Large intestine (tissue), 3 donors: ENCODE measurements at regions not wholly inside any gene's neighbourhood (a gene's known extent, or its start where the extent isn't known, plus 50 kb on each side); places are given as distances from the start of the nearest gene placed in this dataset.

Experiments used
- DNase-seq, 2 donors: peaks; one replicate each; pipeline versions ENCODE4 v3.0.0 to v3.0.0-alpha.2; 2013
- H3K27ac ChIP-seq: one replicate; pipeline ENCODE4 v1.5.1; 2013; ENCODE audit warnings: low read length
- H3K27me3 ChIP-seq: 2 replicates; pipeline ENCODE4 v1.6.1; 2013; ENCODE audit warnings: low read length; ENCODE audit not compliant: control insufficient read depth, insufficient read depth
- H3K36me3 ChIP-seq: 2 replicates; pipeline ENCODE4 v1.6.1; 2013; ENCODE audit warnings: low read length; ENCODE audit not compliant: control insufficient read depth, insufficient read depth
- H3K4me1 ChIP-seq: one replicate; pipeline ENCODE4 v1.6.1; 2013; ENCODE audit warnings: low read length; ENCODE audit not compliant: control insufficient read depth, insufficient read depth
- H3K4me3 ChIP-seq: one replicate; pipeline ENCODE4 v1.5.1; 2013; ENCODE audit warnings: low read length
- H3K9me3 ChIP-seq: one replicate; pipeline ENCODE4 v1.6.1; 2013; ENCODE audit warnings: mild to moderate bottlenecking, low read depth, low read length, moderate library complexity; ENCODE audit not compliant: control insufficient read depth
- WGBS: methylation state at CpG from one replicate; pipeline ENCODE4 v1.1.5; 2013; ENCODE audit warnings: low lambda C conversion rate; ENCODE audit not compliant: insufficient coverage; 5-methylcytosine and 5-hydroxymethylcytosine counted together

DNA sequence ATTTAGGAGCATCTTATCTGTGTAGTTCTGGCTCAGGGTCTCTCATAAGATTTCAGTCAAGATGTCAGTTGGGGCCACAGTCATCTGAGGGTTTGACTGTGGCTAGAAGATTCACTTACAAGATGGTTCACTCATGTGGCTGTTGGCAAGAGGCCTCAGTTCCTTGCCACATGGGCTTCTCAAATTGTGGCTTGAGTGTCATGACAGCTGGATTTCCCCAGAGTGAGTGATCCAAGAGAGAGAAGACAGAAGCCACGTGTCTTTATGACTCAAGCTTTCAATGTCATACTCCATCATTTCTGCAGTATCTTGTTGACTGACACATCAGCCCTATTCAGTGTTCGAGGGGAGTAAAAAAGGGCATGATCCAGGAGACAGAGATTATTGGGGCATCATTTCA, 131.3 kb upstream of the AP1S2 start:
- H3K4me3 ChIP-seq, result no peak overlapping the region
- H3K27ac ChIP-seq, result no peak overlapping the region
- DNase-seq, result no peak
- no peaks in the 10 kb centered on the region for H3K9me3 ChIP-seq
- H3K36me3 ChIP-seq, result no peaks in the 10 kb centered on the region
- H3K4me1 ChIP-seq, result no peaks in the 10 kb centered on the region
- no CpG with 5 or more reads among the region's 2 CpGs for WGBS
- no peaks in the 10 kb centered on the region for H3K27me3 ChIP-seq

DNA sequence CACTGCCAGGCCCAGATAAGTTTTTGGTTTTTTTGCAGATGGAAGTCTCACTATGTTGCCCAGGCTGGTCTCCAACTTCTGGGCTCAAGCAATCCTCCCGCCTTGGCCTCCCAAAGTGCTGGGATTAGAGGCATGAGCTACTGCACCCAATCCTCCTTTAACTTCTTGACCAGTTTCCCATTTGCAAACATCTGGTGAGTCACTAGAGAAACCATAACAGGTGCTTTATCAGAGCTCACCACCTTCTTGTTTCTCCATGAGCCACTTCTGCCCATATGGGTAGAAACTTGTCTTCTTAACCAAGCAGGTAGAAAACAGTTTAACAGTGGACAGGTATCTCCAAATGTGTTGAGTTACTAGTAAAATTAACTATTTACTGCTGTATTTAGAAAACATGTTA, 128.4 kb upstream of the AP1S2 start:
- Histone ChIP-seq H3K36me3 (no peaks in the 10 kb centered on the region), H3K27ac (no peak overlapping the region), H3K4me1 (no peaks in the 10 kb centered on the region), H3K4me3 (no peak overlapping the region), H3K27me3 (no peaks in the 10 kb centered on the region), H3K9me3 (no peaks in the 10 kb centered on the region)
- DNase-seq, result no peak
- no CpG with 5 or more reads among the region's 1 CpG for WGBS

GRCh38 chrX:15977644-15978043, 123.0 kb upstream of the AP1S2 start:
- H3K27ac ChIP-seq, result no peak overlapping the region

DNA sequence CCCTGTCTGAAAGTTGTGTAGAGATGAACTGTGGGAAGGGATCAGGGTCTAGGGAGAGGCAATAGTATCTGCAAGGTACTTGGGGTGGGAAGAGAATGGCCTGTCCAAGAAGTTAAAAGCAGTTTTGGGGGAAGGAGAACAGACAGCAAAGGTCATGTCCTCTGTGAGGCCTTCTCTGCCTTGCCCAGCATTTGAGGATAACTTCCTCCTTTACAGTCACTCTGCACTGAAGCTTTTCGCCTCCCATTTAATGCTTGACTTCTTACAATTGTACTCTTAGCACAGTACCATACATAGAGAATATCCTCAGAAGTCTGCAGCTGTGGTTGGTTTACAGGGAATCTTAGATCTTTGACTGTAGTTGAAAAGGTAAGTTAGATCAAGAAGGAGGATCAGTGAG, 121.8 kb upstream of the AP1S2 start:
- Histone ChIP-seq H3K4me1 (no peaks in the 10 kb centered on the region), H3K4me3 (no peak overlapping the region), H3K27ac (no peak overlapping the region), H3K27me3 (no peaks in the 10 kb centered on the region), H3K36me3 (no peaks in the 10 kb centered on the region), H3K9me3 (no peaks in the 10 kb centered on the region)
- no CpG with 5 or more reads among the region's 1 CpG for WGBS
- peak in 1 of 2 donors; percentile 1 for DNase-seq

More at GRCh38 chrX:15977644-15978043, 123.0 kb upstream of the AP1S2 start:
- no peak overlapping the region for H3K4me3 ChIP-seq
- no CpG with 5 or more reads among the region's 3 CpGs for WGBS
- DNase-seq, result no peak
- H3K27me3 ChIP-seq, result no peaks in the 10 kb centered on the region
- no peaks in the 10 kb centered on the region for H3K4me1 ChIP-seq
- no peaks in the 10 kb centered on the region for H3K36me3 ChIP-seq
- H3K9me3 ChIP-seq, result no peaks in the 10 kb centered on the region

GRCh38 chrX:15973946-15974345, 119.3 kb upstream of the AP1S2 start:
- H3K4me3 ChIP-seq, result no peak overlapping the region
- H3K4me1 ChIP-seq, result no peaks in the 10 kb centered on the region
- no peak overlapping the region for H3K27ac ChIP-seq
- H3K27me3 ChIP-seq, result no peaks in the 10 kb centered on the region
- no peak for DNase-seq
- H3K9me3 ChIP-seq, result no peaks in the 10 kb centered on the region
- H3K36me3 ChIP-seq, result no peaks in the 10 kb centered on the region
- WGBS, result no CpG with 5 or more reads among the region's 3 CpGs

- Histone ChIP-seq H3K4me3 (no peak overlapping the region), H3K9me3 (no peaks in the 10 kb centered on the region), H3K4me1 (no peaks in the 10 kb centered on the region), H3K36me3 (no peaks in the 10 kb centered on the region), H3K27ac (no peak overlapping the region), H3K27me3 (no peaks in the 10 kb centered on the region)
- DNase-seq, result peak; percentile 16 to 22
- WGBS, result no CpG with 5 or more reads among the region's 2 CpGs
These were observed 118.7 kb upstream of the AP1S2 start for GRCh38 chrX:15973299-15973698.

DNA sequence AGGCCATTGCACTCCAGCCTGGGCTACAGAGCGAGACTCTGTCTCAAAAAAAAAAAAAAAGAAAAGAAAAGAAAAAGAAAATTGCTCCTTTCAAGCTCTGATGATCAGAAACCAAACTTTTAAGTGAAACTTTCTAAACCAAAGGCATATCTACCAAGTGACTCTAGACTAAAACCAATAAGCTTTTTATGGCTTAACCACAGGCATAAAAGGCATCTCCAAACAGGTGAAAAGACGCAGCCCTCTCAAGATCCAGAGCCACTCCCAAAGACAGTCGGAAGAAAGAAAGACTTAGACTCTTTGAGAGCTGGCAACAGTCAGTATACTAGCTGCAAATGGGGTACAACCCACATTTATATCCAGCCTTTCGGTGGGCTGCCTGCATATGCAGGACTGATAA, 117.1 kb upstream of the AP1S2 start:
- H3K27ac ChIP-seq, result no peak overlapping the region
- no peaks in the 10 kb centered on the region for H3K9me3 ChIP-seq
- H3K27me3 ChIP-seq, result no peaks in the 10 kb centered on the region
- H3K36me3 ChIP-seq, result no peaks in the 10 kb centered on the region
- no CpG with 5 or more reads among the region's 4 CpGs for WGBS
- DNase-seq, result no peak
- no peaks in the 10 kb centered on the region for H3K4me1 ChIP-seq
- no peak overlapping the region for H3K4me3 ChIP-seq

- no peak for DNase-seq
- Histone ChIP-seq H3K4me1 (no peaks in the 10 kb centered on the region), H3K27ac (no peak overlapping the region), H3K4me3 (no peak overlapping the region), H3K27me3 (no peaks in the 10 kb centered on the region), H3K36me3 (no peaks in the 10 kb centered on the region), H3K9me3 (no peaks in the 10 kb centered on the region)
- no CpG with 5 or more reads among the region's 1 CpG for WGBS
These were observed 109.2 kb upstream of the AP1S2 start for GRCh38 chrX:15963858-15964257.

- Histone ChIP-seq H3K4me1 (no peaks in the 10 kb centered on the region), H3K4me3 (no peak overlapping the region), H3K9me3 (no peaks in the 10 kb centered on the region), H3K36me3 (no peaks in the 10 kb centered on the region), H3K27ac (no peak overlapping the region), H3K27me3 (no peaks in the 10 kb centered on the region)
- no CpG with 5 or more reads among the region's 2 CpGs for WGBS
- no peak for DNase-seq
These were observed 105.6 kb upstream of the AP1S2 start for GRCh38 chrX:15960237-15960636.

DNA sequence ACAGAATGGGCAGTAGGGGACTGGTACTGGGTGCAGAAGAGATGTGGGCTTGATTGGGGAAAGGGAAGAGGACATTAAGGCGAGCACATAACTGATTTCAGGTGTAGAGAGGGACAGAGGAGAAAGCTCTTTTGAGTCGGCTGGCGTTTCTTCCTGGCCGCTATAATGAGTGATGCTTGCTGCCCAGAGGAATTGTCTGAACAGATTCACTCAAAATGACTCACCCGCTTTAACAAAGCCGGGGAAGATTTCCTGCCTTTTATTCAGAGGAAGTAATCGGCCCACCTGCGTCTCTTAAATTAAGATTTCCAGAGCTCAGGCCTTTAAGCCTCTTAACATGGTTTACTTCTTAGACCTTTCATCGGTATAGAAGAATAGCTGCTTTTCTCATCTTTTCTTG, 102.1 kb upstream of the AP1S2 start:
- H3K4me1 ChIP-seq, result no peaks in the 10 kb centered on the region
- no peak overlapping the region for H3K27ac ChIP-seq
- H3K4me3 ChIP-seq, result no peak overlapping the region
- no peaks in the 10 kb centered on the region for H3K27me3 ChIP-seq
- no peaks in the 10 kb centered on the region for H3K36me3 ChIP-seq
- 60% methylated on average over 1 of the region's 9 CpGs for WGBS
- no peaks in the 10 kb centered on the region for H3K9me3 ChIP-seq
- DNase-seq, result no peak

- Histone ChIP-seq H3K4me3 (no peak overlapping the region), H3K27me3 (no peaks in the 10 kb centered on the region), H3K9me3 (no peaks in the 10 kb centered on the region), H3K4me1 (no peaks in the 10 kb centered on the region), H3K27ac (no peak overlapping the region), H3K36me3 (no peaks in the 10 kb centered on the region)
- no CpG with 5 or more reads among the region's 2 CpGs for WGBS
- no peak for DNase-seq
These were observed 99.2 kb upstream of the AP1S2 start for GRCh38 chrX:15953801-15954200.
